ENCODE measurements at regions not wholly inside any gene's neighbourhood (a gene's known extent, or its start where the extent isn't known, plus 50 kb on each side); places are given as distances from the start of the nearest gene placed in this dataset.

- Mint-ChIP-seq H3K9me3 (no peaks in the 10 kb centered on the region), H3K4me1 (peaks cover 11 to 14% of the 10 kb centered on the region in 2 experiments)
Observed at GRCh38 chr14:61632807-61633206, 62.5 kb upstream of the HIF1A start.

More at GRCh38 chr14:61632807-61633206, 62.5 kb upstream of the HIF1A start:
- Histone ChIP-seq H3K56ac (ENCODE audit: insufficient read length, low read depth, low read length) (no peak overlapping the region), H2BK15ac (ENCODE audit: low read depth, low read length) (no peak overlapping the region), H3K27ac (ENCODE audit: insufficient read length, low read depth, low read length) (no peak overlapping the region), H3T11ph (ENCODE audit: low read length) (no peak overlapping the region), H2BK5ac (ENCODE audit: insufficient read length, low read length) (no peak overlapping the region), H3K4ac (ENCODE audit: low read depth, low read length) (no peak overlapping the region), H4K20me1 (ENCODE audit: control insufficient read depth, insufficient read depth, insufficient read length) (no peaks in the 10 kb centered on the region), H3K4me1 (ENCODE audit: insufficient read depth, low read length) (no peaks in the 10 kb centered on the region), H3K14ac (ENCODE audit: insufficient read depth, low read length) (no peak overlapping the region), H2AFZ (ENCODE audit: low read length) (no peak overlapping the region), H3K23me2 (ENCODE audit: insufficient read length, low read depth, low read length, poor library complexity, severe bottlenecking) (no peaks in the 10 kb centered on the region), H3K9ac (ENCODE audit: extremely low read depth, insufficient read length, low read length) (no peak overlapping the region), H2BK120ac (ENCODE audit: low read depth, low read length, poor library complexity, severe bottlenecking) (no peak overlapping the region), H2AK5ac (ENCODE audit: insufficient read length, low read length) (no peak overlapping the region), H3K4me2 (ENCODE audit: insufficient read depth, insufficient read length, low read length) (no peak overlapping the region), H4K8ac (replicated peaks; ENCODE audit: insufficient read length, low read depth, low read length) (no peak overlapping the region), H3K9me3 (ENCODE audit: control insufficient read depth, low read depth, low read length) (no peaks in the 10 kb centered on the region), H4K5ac (ENCODE audit: insufficient read length, low read depth, low read length) (no peak overlapping the region), H3K79me1 (ENCODE audit: insufficient read depth, low read depth, low read length, poor library complexity, severe bottlenecking) (no peaks in the 10 kb centered on the region), H2BK12ac (ENCODE audit: insufficient read length, low read depth, low read length) (no peak overlapping the region), H3K79me2 (ENCODE audit: insufficient read depth, low read length) (no peaks in the 10 kb centered on the region), H2BK20ac (ENCODE audit: low read depth, low read length, poor library complexity, severe bottlenecking) (no peak overlapping the region), H3K27me3 (ENCODE audit: insufficient read depth, low read length) (no peaks in the 10 kb centered on the region), H4K91ac (ENCODE audit: insufficient read length, low read depth, low read length) (no peak overlapping the region), H3K18ac (ENCODE audit: insufficient read length, low read depth, low read length) (no peak overlapping the region), H3K23ac (ENCODE audit: insufficient read length, low read depth, low read length) (no peak overlapping the region)
- no CpG with 5 or more reads among the region's 1 CpG for WGBS (ENCODE audit: extremely low coverage, insufficient read length, low lambda C conversion rate)
- no peak for TF ChIP-seq CTCF (conservative IDR thresholded peaks at IDR 0.05)
- Mint-ChIP-seq H3K4me3 (no peak overlapping the region), H3K36me3 (ENCODE audit: insufficient read depth in 1 of 3, low read depth in 3 of 3) (no peaks in the 10 kb centered on the region), H3K27ac (no peak overlapping the region), H3K27me3 (ENCODE audit: low read depth) (no peaks in the 10 kb centered on the region)
- no peak for DNase-seq

Data from H9 (cell line).